C1 segment of cervical spinal cord (tissue), 14 donors: ENCODE measurements at regions not wholly inside any gene's neighbourhood (a gene's known extent, or its start where the extent isn't known, plus 50 kb on each side); places are given as distances from the start of the nearest gene placed in this dataset.

Source experiments
- DNase-seq, 14 donors: peaks; one replicate each; lab custom pipeline; 2025; lab: John Stamatoyannopoulos, UW

GRCh38 chr13:62336507-62336906 is 920.9 kb upstream of the PCDH20 start:
- DNase-seq: no peak

- DNase-seq: no peak
Measured at GRCh38 chr13:62333466-62333865, 917.8 kb upstream of the PCDH20 start.

- DNase-seq: no peak
Measured at GRCh38 chr13:62331384-62331783, 915.7 kb upstream of the PCDH20 start.

- no peak for DNase-seq
Measured at GRCh38 chr13:62327367-62327766, 911.7 kb upstream of the PCDH20 start.

- DNase-seq: no peak
Measured at GRCh38 chr13:62324842-62325241, 909.2 kb upstream of the PCDH20 start.

- DNase-seq: no peak
Measured at GRCh38 chr13:62321895-62322294, 906.2 kb upstream of the PCDH20 start.

GRCh38 chr13:62321139-62321538 is 905.5 kb upstream of the PCDH20 start:
- no peak for DNase-seq

GRCh38 chr13:62320129-62321108 is 904.8 kb upstream of the PCDH20 start:
- no peak for DNase-seq

GRCh38 chr13:62309904-62310303 is 894.3 kb upstream of the PCDH20 start:
- DNase-seq: no peak

GRCh38 chr13:62305756-62306155 is 890.1 kb upstream of the PCDH20 start:
- DNase-seq: no peak

GRCh38 chr13:62302341-62302740 is 886.7 kb upstream of the PCDH20 start:
- DNase-seq: no peak

- DNase-seq: no peak
Measured at GRCh38 chr13:62299988-62300387, 884.3 kb upstream of the PCDH20 start.

- no peak for DNase-seq
Measured at GRCh38 chr13:62296812-62297211, 881.2 kb upstream of the PCDH20 start.

GRCh38 chr13:62294244-62294643 is 878.6 kb upstream of the PCDH20 start:
- DNase-seq: no peak

- DNase-seq: no peak
Measured at GRCh38 chr13:62292714-62293480, 877.2 kb upstream of the PCDH20 start.

GRCh38 chr13:62290542-62290941 is 874.9 kb upstream of the PCDH20 start:
- no peak for DNase-seq

GRCh38 chr13:62287764-62288163 is 872.1 kb upstream of the PCDH20 start:
- no peak for DNase-seq

- no peak for DNase-seq
Measured at GRCh38 chr13:62280590-62280989, 864.9 kb upstream of the PCDH20 start.

GRCh38 chr13:62278271-62278670 is 862.6 kb upstream of the PCDH20 start:
- no peak for DNase-seq

GRCh38 chr13:62251734-62252133 is 836.1 kb upstream of the PCDH20 start:
- DNase-seq: no peak

- no peak for DNase-seq
Measured at GRCh38 chr13:62250501-62251201, 835.0 kb upstream of the PCDH20 start.

GRCh38 chr13:62246581-62246980 is 830.9 kb upstream of the PCDH20 start:
- DNase-seq: no peak
